ENCODE measurements at regions not wholly inside any gene's neighbourhood (a gene's known extent, or its start where the extent isn't known, plus 50 kb on each side); places are given as distances from the start of the nearest gene placed in this dataset.

DNA sequence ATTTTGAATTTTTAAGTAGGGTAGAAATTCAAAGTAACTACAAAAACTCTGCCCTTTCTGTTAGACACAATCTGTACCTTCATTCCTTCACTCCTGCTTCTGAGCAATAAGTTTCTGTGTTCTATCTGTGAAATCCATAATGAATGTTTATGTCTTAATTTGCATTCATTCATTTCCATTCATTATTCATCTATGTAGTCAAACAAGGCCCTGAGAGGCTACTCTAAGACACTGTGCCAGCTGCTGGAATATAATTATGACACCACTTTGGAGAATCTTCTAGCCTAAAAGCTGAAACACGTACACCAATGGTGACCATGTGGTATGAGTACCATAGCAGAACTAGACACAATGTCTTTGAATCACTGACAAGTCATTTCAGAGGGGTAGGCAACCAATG is 199.9 kb upstream of the FAR2 start:
- DNase-seq: no peak

DNA sequence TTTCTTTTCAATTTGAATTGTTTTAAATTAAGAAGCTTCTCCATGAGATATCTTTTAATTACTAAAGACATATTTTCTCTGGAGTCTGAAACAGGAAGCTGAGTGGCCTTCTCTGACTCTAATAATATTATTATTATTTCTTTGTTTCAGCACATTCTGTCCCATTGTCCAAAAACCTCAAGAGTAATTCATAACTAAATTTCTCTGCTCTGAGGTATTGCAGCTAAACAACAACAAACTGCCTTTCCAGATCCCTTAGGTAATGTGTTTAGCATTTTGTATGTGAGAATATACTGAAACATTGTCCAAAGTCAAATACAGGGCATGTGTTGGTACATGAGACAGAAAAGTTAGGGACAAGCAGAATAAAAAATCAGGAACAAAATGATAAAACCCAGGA is 199.0 kb upstream of the FAR2 start:
- no peak for DNase-seq

DNA sequence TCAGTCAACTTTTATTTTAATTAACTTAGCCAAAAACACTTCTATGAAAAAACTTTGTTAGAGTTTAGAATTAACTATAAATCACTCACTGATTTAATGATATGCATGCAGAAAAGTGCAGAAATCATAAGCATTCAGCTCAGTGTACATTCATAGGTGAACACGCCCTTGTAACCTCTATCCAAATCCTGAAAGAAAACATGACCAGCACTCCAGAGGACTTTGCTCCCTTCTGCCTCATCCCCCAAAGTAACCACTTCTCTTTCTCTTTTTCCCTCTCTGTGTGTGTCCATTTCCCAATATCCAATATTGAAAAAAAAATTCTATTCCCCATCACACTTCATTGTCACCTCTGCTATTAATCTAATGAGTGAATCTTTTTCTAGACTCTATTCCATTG is 197.1 kb upstream of the FAR2 start:
- DNase-seq: no peak

GRCh38 chr12:28954333-28954732 is 194.7 kb upstream of the FAR2 start:
- DNase-seq: no peak

DNA sequence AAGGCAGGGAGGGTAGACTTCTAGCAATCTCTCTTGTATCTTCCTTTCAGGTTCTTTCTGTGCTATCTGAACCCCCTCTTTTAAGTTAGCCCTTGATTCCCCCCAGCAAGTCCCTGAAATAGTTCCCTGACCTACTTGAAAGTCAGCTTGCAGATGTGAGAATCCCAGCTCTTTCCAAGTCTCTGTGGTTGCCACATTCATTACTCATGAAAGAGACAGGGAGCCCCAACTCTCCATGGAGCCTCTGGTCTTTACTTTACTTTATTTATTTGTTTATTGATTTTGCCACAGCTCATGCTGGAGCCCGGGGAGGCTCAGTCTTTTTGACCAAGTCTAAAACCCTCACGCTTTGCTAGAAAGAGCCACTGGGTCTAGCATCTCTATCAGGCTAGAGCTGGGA is 193.6 kb upstream of the FAR2 start:
- no peak for DNase-seq

DNA sequence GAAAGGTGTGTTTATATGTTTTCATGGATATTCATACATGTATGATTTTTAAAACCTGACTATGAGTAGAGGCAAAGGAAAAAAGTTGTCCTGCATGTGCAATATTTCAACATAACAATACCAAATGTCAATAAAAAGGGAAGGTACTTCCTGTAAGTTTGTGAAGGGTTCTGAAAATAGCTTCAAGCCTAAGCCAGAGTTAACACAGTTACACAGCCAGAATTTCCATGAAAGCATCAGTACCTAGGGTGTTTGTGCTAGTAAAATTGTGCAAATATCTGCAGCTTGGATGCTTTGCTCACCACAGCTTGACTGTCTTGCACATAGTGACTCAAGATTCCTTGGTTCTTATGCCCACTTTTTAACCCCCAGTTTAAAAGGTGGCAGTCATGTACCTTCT is 193.1 kb upstream of the FAR2 start:
- no peak for DNase-seq

GRCh38 chr12:28958553-28959195 is 190.4 kb upstream of the FAR2 start:
- no peak for DNase-seq

- DNase-seq: no peak
Observed at GRCh38 chr12:28961948-28962384, 187.1 kb upstream of the FAR2 start.

GRCh38 chr12:28963554-28963953 is 185.5 kb upstream of the FAR2 start:
- DNase-seq: no peak

DNA sequence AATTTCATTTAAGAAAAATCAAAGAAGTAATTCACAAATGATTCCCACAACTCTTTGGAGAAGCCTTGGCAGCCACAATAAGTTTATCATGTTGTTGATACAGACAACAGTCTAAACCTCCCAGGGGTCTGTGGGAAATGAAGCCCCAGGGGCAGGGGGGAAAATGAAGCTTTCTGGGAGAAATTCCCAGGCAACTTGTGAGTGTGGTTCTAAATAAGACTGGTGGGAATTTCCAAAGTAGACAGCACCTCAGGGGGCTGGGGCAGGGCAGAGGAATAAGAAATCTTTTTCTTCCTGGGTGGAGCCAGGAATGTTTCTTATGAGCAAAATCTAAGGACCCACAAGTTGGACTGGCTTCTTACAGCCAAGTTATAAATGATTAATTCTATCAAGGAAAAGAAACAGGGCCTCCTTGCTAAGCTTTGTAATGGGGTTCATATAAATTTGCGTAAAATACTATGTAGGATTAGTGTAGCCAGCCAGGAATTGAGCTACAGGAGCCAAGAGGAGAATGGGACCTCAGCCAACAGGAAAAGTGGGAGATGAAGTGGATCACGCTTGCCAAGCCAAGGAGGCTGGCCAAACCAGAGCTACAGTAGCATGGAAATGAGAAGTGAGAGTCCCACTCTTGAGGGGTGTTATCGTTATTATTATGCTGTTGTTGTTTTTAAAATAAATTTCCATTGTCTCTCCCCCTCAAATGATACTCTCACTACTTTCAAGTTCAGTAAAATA is 182.9 kb upstream of the FAR2 start:
- DNase-seq: no peak

- DNase-seq: no peak
Observed at GRCh38 chr12:28967426-28967825, 181.7 kb upstream of the FAR2 start.

- DNase-seq: no peak
Observed at GRCh38 chr12:28973491-28973890, 175.6 kb upstream of the FAR2 start.

DNA sequence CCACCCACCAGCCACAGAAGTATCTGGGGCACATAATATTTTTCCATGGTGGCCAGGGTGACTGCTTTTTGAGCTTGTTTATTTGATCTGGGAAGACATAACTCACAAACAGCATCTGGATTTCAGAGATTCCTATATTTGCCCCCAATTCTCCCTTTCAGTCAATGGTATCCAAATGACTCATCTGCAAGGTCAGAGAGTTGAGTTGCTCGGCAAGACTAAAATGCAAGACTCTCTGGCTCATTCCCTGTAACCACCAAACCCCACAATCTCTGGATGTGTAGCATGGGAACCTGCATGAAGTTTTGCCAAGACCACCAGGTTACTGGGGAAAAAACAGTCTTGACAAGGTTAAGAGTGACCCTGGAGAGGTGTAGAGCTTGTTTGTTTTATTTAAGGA is 174.9 kb upstream of the FAR2 start:
- no peak for DNase-seq

- no peak for DNase-seq
Observed at GRCh38 chr12:28974883-28975282, 174.2 kb upstream of the FAR2 start.

DNA sequence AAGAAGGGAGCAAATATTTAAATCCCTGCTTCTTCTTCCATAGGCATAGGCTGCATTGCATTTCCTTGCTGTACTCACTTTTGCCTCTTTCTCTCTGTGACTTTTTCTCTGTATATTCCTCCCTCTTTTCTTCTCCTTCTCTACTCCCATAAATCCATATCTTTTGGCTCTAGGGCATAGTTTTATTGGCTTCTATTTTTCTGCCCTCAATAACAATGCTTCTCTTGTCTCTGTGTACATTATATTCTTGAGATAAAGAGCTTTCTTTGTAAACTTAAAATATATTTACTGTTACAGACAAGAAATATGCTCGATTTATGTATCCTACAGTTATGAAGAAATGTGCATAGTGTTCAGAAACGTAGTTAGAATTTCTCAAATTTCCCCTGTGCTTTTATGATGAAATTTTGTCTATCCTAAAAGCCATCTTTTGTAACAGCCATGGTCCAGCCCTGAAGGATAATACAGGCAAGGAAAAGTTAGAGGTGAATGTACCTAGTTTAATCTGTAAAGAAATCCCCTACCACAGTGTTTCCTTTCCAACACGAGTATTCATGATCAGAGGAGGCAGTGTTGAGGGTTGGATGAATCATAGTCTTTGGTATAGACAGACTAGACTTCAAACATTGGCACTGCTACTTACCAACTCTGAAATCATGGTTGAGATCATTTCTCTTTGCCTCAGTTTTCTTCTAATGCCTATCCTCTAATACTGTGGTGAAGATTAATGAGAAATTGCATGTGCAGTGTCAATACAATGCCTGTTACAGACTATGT is 173.3 kb upstream of the FAR2 start:
- DNase-seq: no peak

- no peak for DNase-seq
Observed at GRCh38 chr12:28980436-28980835, 168.6 kb upstream of the FAR2 start.

DNA sequence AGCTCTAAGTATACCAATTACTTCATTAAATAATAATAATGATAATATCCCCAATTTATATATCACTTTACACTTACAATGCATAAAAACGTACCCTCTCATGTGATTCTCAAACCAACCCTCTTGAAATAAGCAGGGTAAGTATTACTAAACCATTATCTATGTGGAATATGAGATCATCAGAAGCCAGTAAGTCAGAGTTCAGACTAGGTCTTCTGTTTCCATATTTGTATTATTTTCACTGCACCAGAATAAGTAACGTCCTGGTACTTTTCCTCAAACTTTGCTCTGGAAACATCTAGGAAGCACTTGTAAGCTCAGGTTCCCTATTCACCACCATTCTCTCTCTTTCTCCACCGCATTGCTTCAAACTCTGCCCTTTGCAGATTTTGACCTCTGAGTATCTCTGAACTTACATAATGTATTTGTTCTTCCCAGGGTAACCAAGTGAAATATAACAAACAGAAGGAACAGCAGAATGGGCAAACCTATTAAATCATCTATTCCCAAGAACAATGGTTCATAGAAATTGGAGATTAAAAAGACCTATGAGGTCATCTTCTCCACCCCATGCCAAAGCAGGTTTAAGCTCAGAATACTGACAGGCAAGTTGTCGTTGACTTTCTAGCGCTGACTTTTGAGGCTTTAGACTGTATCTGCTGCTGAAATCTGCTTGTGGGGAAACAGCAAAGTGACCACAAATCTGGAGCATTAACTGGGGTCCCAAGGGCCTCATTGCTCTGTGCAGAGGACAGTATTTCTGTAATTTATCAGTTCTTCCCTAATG is 161.3 kb upstream of the FAR2 start:
- DNase-seq: no peak

- no peak for DNase-seq
Observed at GRCh38 chr12:28988325-28988704, 160.8 kb upstream of the FAR2 start.

DNA sequence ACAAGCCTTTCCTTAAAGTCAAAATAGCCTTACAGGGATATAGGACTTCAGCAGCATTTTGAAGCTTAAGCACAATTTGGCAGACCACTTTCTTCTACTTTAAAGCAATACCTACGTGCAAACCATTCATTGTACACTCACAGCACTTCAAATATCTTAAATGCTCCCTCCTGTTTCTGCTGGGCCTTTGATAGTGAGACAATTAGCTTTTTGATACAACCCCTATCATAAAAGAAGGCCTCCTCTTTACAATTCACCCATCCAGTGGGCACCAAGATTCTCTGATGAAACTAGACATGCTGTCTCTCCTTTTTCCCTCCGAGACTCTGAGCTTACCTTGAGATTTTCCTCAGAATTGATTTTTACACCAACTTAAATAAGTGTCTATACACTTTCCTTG is 157.5 kb upstream of the FAR2 start:
- no peak for DNase-seq

GRCh38 chr12:28993720-28994119 is 155.4 kb upstream of the FAR2 start:
- DNase-seq: no peak

DNA sequence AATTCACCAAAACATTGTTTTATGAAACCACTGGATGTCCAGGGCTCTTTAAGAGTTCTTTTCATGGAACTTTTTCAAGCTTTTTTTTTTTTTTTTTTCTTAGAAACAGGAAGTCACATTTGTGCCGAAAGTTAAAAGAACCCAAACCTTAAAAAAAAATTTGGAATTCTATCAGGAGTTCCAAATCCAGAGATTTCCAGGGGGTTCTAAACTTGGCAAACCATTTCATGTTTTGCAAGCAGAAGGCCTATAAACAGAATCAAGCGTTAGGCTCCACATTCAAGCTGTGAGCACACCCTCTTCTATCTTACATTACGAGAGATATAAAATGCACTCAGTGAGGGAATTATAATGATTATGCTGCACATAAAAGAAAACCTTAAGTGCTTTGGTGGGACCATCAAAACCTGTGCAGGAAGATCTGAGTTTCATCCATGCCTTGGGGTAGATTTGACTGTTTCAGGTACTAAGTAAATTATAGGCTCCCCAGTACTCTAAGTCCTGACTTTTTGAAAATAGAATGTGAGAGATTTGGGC is 154.8 kb upstream of the FAR2 start:
- no peak for DNase-seq

- DNase-seq: no peak
Observed at GRCh38 chr12:28996688-28997087, 152.4 kb upstream of the FAR2 start.

GRCh38 chr12:28998662-28999120 is 150.4 kb upstream of the FAR2 start:
- peak; percentile 7 for DNase-seq

All from stimulated activated CD4-positive, alpha-beta T cell treated with anti-CD3 and anti-CD28 coated beads, Interleukin-4, amount 100 ng/mL, for 24 hours (primary cell).